ENCODE measurements at regions not wholly inside any gene's neighbourhood (a gene's known extent, or its start where the extent isn't known, plus 50 kb on each side); places are given as distances from the start of the nearest gene placed in this dataset.

GRCh38 chr2:19806131-19806530 lies 95.7 kb downstream of the TTC32 start:
- Histone ChIP-seq H2BK5ac (ENCODE audit: insufficient read length, low read length) (no peak overlapping the region), H2AFZ (ENCODE audit: low read length) (no peak overlapping the region), H2BK20ac (ENCODE audit: low read depth, low read length, poor library complexity, severe bottlenecking) (no peak overlapping the region), H3T11ph (ENCODE audit: low read length) (no peak overlapping the region), H4K5ac (ENCODE audit: insufficient read length, low read depth, low read length) (no peak overlapping the region), H3K79me1 (ENCODE audit: insufficient read depth, low read depth, low read length, poor library complexity, severe bottlenecking) (no peaks in the 10 kb centered on the region), H4K8ac (replicated peaks; ENCODE audit: insufficient read length, low read depth, low read length) (no peak overlapping the region), H3K56ac (ENCODE audit: insufficient read length, low read depth, low read length) (no peak overlapping the region), H3K27me3 (ENCODE audit: insufficient read depth, low read length) (no peaks in the 10 kb centered on the region), H3K4me1 (ENCODE audit: insufficient read depth, low read length) (no peaks in the 10 kb centered on the region), H4K20me1 (ENCODE audit: control insufficient read depth, insufficient read depth, insufficient read length) (no peaks in the 10 kb centered on the region), H4K91ac (ENCODE audit: insufficient read length, low read depth, low read length) (no peak overlapping the region), H3K9ac (ENCODE audit: extremely low read depth, insufficient read length, low read length) (no peak overlapping the region), H2BK15ac (ENCODE audit: low read depth, low read length) (no peak overlapping the region), H3K4me2 (ENCODE audit: insufficient read depth, insufficient read length, low read length) (no peak overlapping the region), H3K4ac (ENCODE audit: low read depth, low read length) (no peak overlapping the region), H3K79me2 (ENCODE audit: insufficient read depth, low read length) (no peaks in the 10 kb centered on the region), H2AK5ac (ENCODE audit: insufficient read length, low read length) (no peak overlapping the region), H3K14ac (ENCODE audit: insufficient read depth, low read length) (no peak overlapping the region), H3K18ac (ENCODE audit: insufficient read length, low read depth, low read length) (no peak overlapping the region), H3K27ac (ENCODE audit: insufficient read length, low read depth, low read length) (no peak overlapping the region), H3K23me2 (ENCODE audit: insufficient read length, low read depth, low read length, poor library complexity, severe bottlenecking) (no peaks in the 10 kb centered on the region), H3K23ac (ENCODE audit: insufficient read length, low read depth, low read length) (no peak overlapping the region), H3K9me3 (ENCODE audit: control insufficient read depth, low read depth, low read length) (no peaks in the 10 kb centered on the region), H2BK120ac (ENCODE audit: low read depth, low read length, poor library complexity, severe bottlenecking) (no peak overlapping the region), H2BK12ac (ENCODE audit: insufficient read length, low read depth, low read length) (no peak overlapping the region)
- no peaks in the 10 kb centered on the region for H3K4me1 Mint-ChIP-seq
- no CpG with 5 or more reads among the region's 4 CpGs for WGBS (ENCODE audit: extremely low coverage, insufficient read length, low lambda C conversion rate)
- DNase-seq: peak; percentile 10
- no peak overlapping the region; a peak in 2 of 7 replicates for H3K27ac Mint-ChIP-seq
- no peaks in the 10 kb centered on the region for H3K27me3 Mint-ChIP-seq (ENCODE audit: low read depth)
- TF ChIP-seq, protein P1, sequence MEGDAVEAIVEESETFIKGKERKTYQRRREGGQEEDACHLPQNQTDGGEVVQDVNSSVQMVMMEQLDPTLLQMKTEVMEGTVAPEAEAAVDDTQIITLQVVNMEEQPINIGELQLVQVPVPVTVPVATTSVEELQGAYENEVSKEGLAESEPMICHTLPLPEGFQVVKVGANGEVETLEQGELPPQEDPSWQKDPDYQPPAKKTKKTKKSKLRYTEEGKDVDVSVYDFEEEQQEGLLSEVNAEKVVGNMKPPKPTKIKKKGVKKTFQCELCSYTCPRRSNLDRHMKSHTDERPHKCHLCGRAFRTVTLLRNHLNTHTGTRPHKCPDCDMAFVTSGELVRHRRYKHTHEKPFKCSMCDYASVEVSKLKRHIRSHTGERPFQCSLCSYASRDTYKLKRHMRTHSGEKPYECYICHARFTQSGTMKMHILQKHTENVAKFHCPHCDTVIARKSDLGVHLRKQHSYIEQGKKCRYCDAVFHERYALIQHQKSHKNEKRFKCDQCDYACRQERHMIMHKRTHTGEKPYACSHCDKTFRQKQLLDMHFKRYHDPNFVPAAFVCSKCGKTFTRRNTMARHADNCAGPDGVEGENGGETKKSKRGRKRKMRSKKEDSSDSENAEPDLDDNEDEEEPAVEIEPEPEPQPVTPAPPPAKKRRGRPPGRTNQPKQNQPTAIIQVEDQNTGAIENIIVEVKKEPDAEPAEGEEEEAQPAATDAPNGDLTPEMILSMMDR (conservative IDR thresholded peaks at IDR 0.05): no peak
- no peaks in the 10 kb centered on the region for H3K36me3 Mint-ChIP-seq (ENCODE audit: insufficient read depth in 1 of 3, low read depth in 3 of 3)
- H3K4me3 Mint-ChIP-seq: no peak overlapping the region
- no peaks in the 10 kb centered on the region for H3K9me3 Mint-ChIP-seq

Measured in H9 (cell line).